ENCODE measurements at regions not wholly inside any gene's neighbourhood (a gene's known extent, or its start where the extent isn't known, plus 50 kb on each side); places are given as distances from the start of the nearest gene placed in this dataset.

DNA sequence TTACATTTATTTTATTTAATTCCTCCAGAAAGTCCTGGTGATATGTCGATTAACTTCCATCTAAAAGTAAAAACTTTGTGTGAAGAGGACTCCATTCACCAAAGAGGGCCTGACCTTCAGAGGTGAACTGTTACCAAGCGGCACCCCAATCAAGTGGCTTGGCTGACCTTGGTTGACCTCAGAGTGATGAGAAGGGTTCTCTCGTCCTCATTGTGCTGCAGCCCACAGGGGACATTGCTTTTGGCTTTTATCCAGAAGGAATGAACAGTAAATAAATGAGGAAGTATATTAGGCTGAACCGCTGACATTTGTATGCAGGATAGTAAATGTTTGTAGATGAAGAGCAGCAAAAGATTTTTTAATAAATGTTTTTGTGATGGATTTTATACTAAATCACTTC, 172.4 kb upstream of the MKI67 start:
- TF ChIP-seq, protein P1, sequence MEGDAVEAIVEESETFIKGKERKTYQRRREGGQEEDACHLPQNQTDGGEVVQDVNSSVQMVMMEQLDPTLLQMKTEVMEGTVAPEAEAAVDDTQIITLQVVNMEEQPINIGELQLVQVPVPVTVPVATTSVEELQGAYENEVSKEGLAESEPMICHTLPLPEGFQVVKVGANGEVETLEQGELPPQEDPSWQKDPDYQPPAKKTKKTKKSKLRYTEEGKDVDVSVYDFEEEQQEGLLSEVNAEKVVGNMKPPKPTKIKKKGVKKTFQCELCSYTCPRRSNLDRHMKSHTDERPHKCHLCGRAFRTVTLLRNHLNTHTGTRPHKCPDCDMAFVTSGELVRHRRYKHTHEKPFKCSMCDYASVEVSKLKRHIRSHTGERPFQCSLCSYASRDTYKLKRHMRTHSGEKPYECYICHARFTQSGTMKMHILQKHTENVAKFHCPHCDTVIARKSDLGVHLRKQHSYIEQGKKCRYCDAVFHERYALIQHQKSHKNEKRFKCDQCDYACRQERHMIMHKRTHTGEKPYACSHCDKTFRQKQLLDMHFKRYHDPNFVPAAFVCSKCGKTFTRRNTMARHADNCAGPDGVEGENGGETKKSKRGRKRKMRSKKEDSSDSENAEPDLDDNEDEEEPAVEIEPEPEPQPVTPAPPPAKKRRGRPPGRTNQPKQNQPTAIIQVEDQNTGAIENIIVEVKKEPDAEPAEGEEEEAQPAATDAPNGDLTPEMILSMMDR (IDR thresholded peaks at IDR 0.05; ENCODE audit: low read length): no peak
- TF ChIP-seq EZH2 (IDR thresholded peaks at IDR 0.05; ENCODE audit: borderline replicate concordance, low read length): no peak
